Activated CD8-positive, alpha-beta memory T cell treated with anti-CD3 and anti-CD28 coated beads, Interleukin-2, amount 50 U/mL, for 24 hours (primary cell): ENCODE measurements at regions not wholly inside any gene's neighbourhood (a gene's known extent, or its start where the extent isn't known, plus 50 kb on each side); places are given as distances from the start of the nearest gene placed in this dataset.

Source experiments
- DNase-seq: peaks from one replicate; pipeline ENCODE4 v3.0.0-alpha.2; 2020; ENCODE audit errors: extremely low read depth

GRCh38 chrX:20863649-20864048 is 510.6 kb upstream of the CNKSR2 start:
- DNase-seq: no peak

- DNase-seq: no peak
These were observed 513.1 kb upstream of the CNKSR2 start for GRCh38 chrX:20861113-20861512.

GRCh38 chrX:20857746-20858145 is 516.5 kb upstream of the CNKSR2 start:
- DNase-seq: no peak

- DNase-seq: no peak
These were observed 535.7 kb upstream of the CNKSR2 start for GRCh38 chrX:20838477-20838876.

- DNase-seq: no peak
These were observed 544.3 kb upstream of the CNKSR2 start for GRCh38 chrX:20829665-20830491.

- no peak for DNase-seq
These were observed 548.2 kb upstream of the CNKSR2 start for GRCh38 chrX:20825984-20826383.

GRCh38 chrX:20803971-20804370 is 537.3 kb upstream of the RPS6KA3 start:
- no peak for DNase-seq

GRCh38 chrX:20802036-20802435 is 535.3 kb upstream of the RPS6KA3 start:
- no peak for DNase-seq

- no peak for DNase-seq
These were observed 529.7 kb upstream of the RPS6KA3 start for GRCh38 chrX:20796450-20796849.

- DNase-seq: no peak
These were observed 522.4 kb upstream of the RPS6KA3 start for GRCh38 chrX:20789103-20789502.

- no peak for DNase-seq
These were observed 500.6 kb upstream of the RPS6KA3 start for GRCh38 chrX:20767346-20767745.

GRCh38 chrX:20756585-20756984 is 489.9 kb upstream of the RPS6KA3 start:
- no peak for DNase-seq

GRCh38 chrX:20753076-20753475 is 486.4 kb upstream of the RPS6KA3 start:
- no peak for DNase-seq

GRCh38 chrX:20746690-20747089 is 480.0 kb upstream of the RPS6KA3 start:
- DNase-seq: no peak

- no peak for DNase-seq
These were observed 476.3 kb upstream of the RPS6KA3 start for GRCh38 chrX:20743046-20743445.

GRCh38 chrX:20742106-20742505 is 475.4 kb upstream of the RPS6KA3 start:
- DNase-seq: no peak

GRCh38 chrX:20740443-20740842 is 473.7 kb upstream of the RPS6KA3 start:
- no peak for DNase-seq

- DNase-seq: no peak
These were observed 472.5 kb upstream of the RPS6KA3 start for GRCh38 chrX:20739038-20739745.

GRCh38 chrX:20729416-20729815 is 462.7 kb upstream of the RPS6KA3 start:
- no peak for DNase-seq

GRCh38 chrX:20727447-20727846 is 460.7 kb upstream of the RPS6KA3 start:
- no peak for DNase-seq

- no peak for DNase-seq
These were observed 454.4 kb upstream of the RPS6KA3 start for GRCh38 chrX:20720954-20721626.

GRCh38 chrX:20718592-20719380 is 452.1 kb upstream of the RPS6KA3 start:
- no peak for DNase-seq
